HCT116 (cell line): ENCODE measurements at regions not wholly inside any gene's neighbourhood (a gene's known extent, or its start where the extent isn't known, plus 50 kb on each side); places are given as distances from the start of the nearest gene placed in this dataset.

ENCODE experiments used
- ATAC-seq: fragments of 200-7000 bp; cut with Tn5 transposase; 2 replicates; pipeline ENCODE4 v1.9.1; 2020; ENCODE audit warnings: mild to moderate bottlenecking, moderate library complexity
- BruUV-seq: library from RNA; stranded (reverse); fragments of 400-500 nt; replicated peaks from 2 replicates; lab custom pipeline; 2021; lab: Mats Ljungman, UMichigan
- CTCF ChIA-PET: fragments of 300-600 bp; sonication (Branson Sonifier 250); formaldehyde crosslinking; loops from one replicate; lab custom pipeline; 2021; ENCODE audit warnings: antibody characterized with exemption; lab: Charles Lee
- POLR2A ChIA-PET: fragments of 300-600, 350-600 bp; sonication (Branson Sonifier 250); formaldehyde crosslinking; loops from one replicate; lab custom pipeline; 2021; ENCODE audit warnings: antibody characterized with exemption; lab: Charles Lee
- RAD21 ChIA-PET, 2 experiments: fragments of 300-600 bp; sonication (Branson Sonifier 250); formaldehyde crosslinking; loops; one replicate each; lab custom pipeline; 2023; ENCODE audit warnings: low total read pairs in 2 of 2; ENCODE audit not compliant: uncharacterized antibody in 2 of 2, unreplicated experiment in 2 of 2, low non-redundant PET in 1 of 2; lab: Charles Lee
- DNase-seq: peaks from one replicate; pipeline ENCODE4 v3.0.0-alpha.2; 2010; ENCODE audit warnings: low read depth, low spot score
- H2AFZ ChIP-seq: fragments of 200-600 bp; shearing (Covaris generic), sonication (generic); 2 replicates; pipeline ENCODE4 v1.6.1; 2017; ENCODE audit warnings: low read depth, mixed run types, mixed read lengths, antibody characterized with exemption, low read length; ENCODE audit not compliant: poor library complexity, severe bottlenecking
- H3K27ac ChIP-seq: 2 replicates; pipeline ENCODE4 v1.5.1; 2012; ENCODE audit warnings: low read depth, low read length
- H3K27me3 ChIP-seq: fragments of 200-600 bp; sonication (generic); 2 replicates; pipeline ENCODE4 v1.6.1; 2016; ENCODE audit warnings: mixed run types, low read length, mixed read lengths; ENCODE audit not compliant: insufficient read depth
- H3K36me3 ChIP-seq, 2 experiments: fragments of 200-500 bp in 1 of 2; fragments of 200-600 bp in 1 of 2; sonication (Bioruptor generic) in 1 of 2; sonication (generic) in 1 of 2; 2 replicates each; pipeline versions ENCODE4 v1.5.1 to v1.6.1; 2014 to 2016; ENCODE audit warnings: low read length in 2 of 2, inconsistent platforms in 1 of 2, mixed read lengths in 1 of 2, mixed run types in 1 of 2; ENCODE audit not compliant: insufficient read depth in 2 of 2, control insufficient read depth in 1 of 2
- H3K4me1 ChIP-seq, 2 experiments: fragments of 200-600 bp in 1 of 2; sonication (generic) in 1 of 2; 2 replicates each; pipeline versions ENCODE4 v1.5.1 to v1.6.1; 2012 to 2017; ENCODE audit warnings: low read length in 2 of 2, inconsistent platforms in 1 of 2, mild to moderate bottlenecking in 1 of 2, mixed read lengths in 1 of 2, mixed run types in 1 of 2, moderate library complexity in 1 of 2; ENCODE audit not compliant: insufficient read depth in 2 of 2, control insufficient read depth in 1 of 2
- H3K4me2 ChIP-seq: fragments of 200-600 bp; sonication (generic); 2 replicates; pipeline ENCODE4 v1.6.1; 2017; ENCODE audit warnings: mixed run types, low read length, mixed read lengths
- H3K4me3 ChIP-seq, 2 experiments: fragments of 200-600 bp in 1 of 2; sonication (generic) in 1 of 2; replicated peaks in 1 of 2; 2 replicates each; pipeline ENCODE4 v1.5.1; 2011 to 2016; ENCODE audit warnings: low read length in 2 of 2, control low read depth in 1 of 2, low read depth in 1 of 2, mild to moderate bottlenecking in 1 of 2, mixed read lengths in 1 of 2, mixed run types in 1 of 2
- H3K79me2 ChIP-seq: fragments of 200-600 bp; sonication (generic); 2 replicates; pipeline ENCODE4 v1.6.1; 2017; ENCODE audit warnings: mild to moderate bottlenecking, mixed run types, low read length, moderate library complexity, mixed read lengths; ENCODE audit not compliant: insufficient read depth
- H3K9ac ChIP-seq: fragments of 200-600 bp; sonication (generic); 2 replicates; pipeline ENCODE4 v1.6.1; 2016; ENCODE audit warnings: low read length, mixed read lengths
- H3K9me2 ChIP-seq: fragments of 200-600 bp; sonication (generic), shearing (Covaris generic); 2 replicates; pipeline ENCODE4 v1.6.1; 2017; ENCODE audit warnings: mixed run types, mild to moderate bottlenecking, moderate library complexity; ENCODE audit not compliant: insufficient read depth
- H3K9me3 ChIP-seq, 2 experiments: fragments of 200-500 bp in 1 of 2; fragments of 200-600 bp in 1 of 2; sonication (Bioruptor generic) in 1 of 2; sonication (generic) in 1 of 2; 2 replicates each; pipeline ENCODE4 v1.6.1; 2014 to 2017; ENCODE audit warnings: low read length in 2 of 2, mixed read lengths in 2 of 2, inconsistent platforms in 1 of 2, low read depth in 1 of 2, mild to moderate bottlenecking in 1 of 2, mixed run types in 1 of 2, moderate library complexity in 1 of 2; ENCODE audit not compliant: control insufficient read depth in 1 of 2, insufficient read depth in 1 of 2
- H4K20me1 ChIP-seq: fragments of 200-600 bp; sonication (generic), shearing (Covaris generic); 2 replicates; pipeline ENCODE4 v1.6.1; 2017; ENCODE audit warnings: mixed run types, mild to moderate bottlenecking, moderate library complexity; ENCODE audit not compliant: insufficient read depth
- CBX3 ChIP-seq: IDR thresholded peaks from 2 replicates; pipeline ENCODE4 v1.6.1; 2012; ENCODE audit warnings: low read depth
- CTCF ChIP-seq, 3 experiments: fragments of 200-600 bp in 1 of 3; sonication (generic) in 1 of 3; IDR thresholded peaks in 2 of 3; conservative IDR thresholded peaks in 1 of 3; 2 replicates each; pipeline ENCODE4 v1.5.1; 2012 to 2017; ENCODE audit warnings: low read depth in 2 of 3, low read length in 2 of 3, antibody characterized with exemption in 1 of 3, borderline replicate concordance in 1 of 3, control low read depth in 1 of 3, mild to moderate bottlenecking in 1 of 3, mixed read lengths in 1 of 3, mixed run types in 1 of 3, moderate library complexity in 1 of 3; ENCODE audit not compliant: insufficient read depth in 1 of 3
- EGR1 ChIP-seq: IDR thresholded peaks from 2 replicates; pipeline ENCODE4 v1.6.1; 2012; ENCODE audit warnings: low read depth
- EZH2 ChIP-seq: fragments of 200-600 bp; sonication (generic); IDR thresholded peaks from 2 replicates; pipeline ENCODE4 v1.6.1; 2017; ENCODE audit warnings: antibody characterized with exemption, mixed run types
- FOSL1 ChIP-seq: IDR thresholded peaks from 2 replicates; pipeline ENCODE4 v1.6.1; 2012; ENCODE audit warnings: low read depth
- JUND ChIP-seq: IDR thresholded peaks from 2 replicates; pipeline ENCODE4 v1.6.1; 2012
- MAX ChIP-seq: IDR thresholded peaks from 2 replicates; pipeline ENCODE4 v1.6.1; 2012
- POLR2A ChIP-seq: IDR thresholded peaks from 2 replicates; pipeline ENCODE4 v1.7.0; 2011; ENCODE audit warnings: borderline replicate concordance; ENCODE audit not compliant: insufficient read depth, insufficient read length; ENCODE audit errors: extremely low read depth
- RAD21 ChIP-seq: IDR thresholded peaks from 2 replicates; pipeline ENCODE4 v1.6.1; 2012; ENCODE audit warnings: low read depth, mild to moderate bottlenecking
- SIN3A ChIP-seq: IDR thresholded peaks from 2 replicates; pipeline ENCODE4 v1.6.1; 2012; ENCODE audit warnings: low read depth
- SP1 ChIP-seq: IDR thresholded peaks from 2 replicates; pipeline ENCODE4 v1.6.1; 2012; ENCODE audit warnings: low read depth
- SRF ChIP-seq: IDR thresholded peaks from 2 replicates; pipeline ENCODE4 v1.6.1; 2012; ENCODE audit warnings: low read depth
- YY1 ChIP-seq: IDR thresholded peaks from 2 replicates; pipeline ENCODE4 v1.6.1; 2011; ENCODE audit warnings: low read length, low read depth, moderate library complexity, mild to moderate bottlenecking; ENCODE audit not compliant: insufficient replicate concordance; ENCODE audit errors: extremely low read depth
- ZBTB33 ChIP-seq: IDR thresholded peaks from 2 replicates; pipeline ENCODE4 v1.6.1; 2011; ENCODE audit warnings: mild to moderate bottlenecking, low read length, moderate library complexity; ENCODE audit not compliant: insufficient replicate concordance; ENCODE audit errors: extremely low read depth
- ZFX ChIP-seq: fragments of 450-650 bp; IDR thresholded peaks from 2 replicates; pipeline ENCODE4 v1.6.1; 2017
- intact Hi-C: fragments of 100-400 bp; cut with micrococcal nuclease; formaldehyde crosslinking; loops from 2 replicates; pipeline ENCODE4 v1.10.0; 2022

- TF ChIP-seq ZFX (no peak), SP1 (no peak), YY1 (no peak), CTCF (IDR thresholded peaks at IDR 0.05 in 2 of 3, conservative IDR thresholded peaks at IDR 0.05 in 1 of 3; ENCODE audit: borderline replicate concordance in 1 of 3, insufficient read depth in 1 of 3, low read depth in 2 of 3, low read length in 2 of 3) (no peak)
Measured at GRCh38 chr2:189249901-189250300, 70.3 kb upstream of the COL5A2 start (continued).

- Histone ChIP-seq H3K9ac (no peak overlapping the region), H3K4me3 (no peak overlapping the region), H3K36me3 (no peaks in the 10 kb centered on the region), H3K27me3 (no peaks in the 10 kb centered on the region), H4K20me1 (no peaks in the 10 kb centered on the region), H3K4me2 (no peak overlapping the region), H2AFZ (no peak overlapping the region), H3K4me1 (no peaks in the 10 kb centered on the region), H3K79me2 (no peaks in the 10 kb centered on the region), H3K9me3 (no peaks in the 10 kb centered on the region), H3K9me2 (no peaks in the 10 kb centered on the region), H3K27ac (no peak overlapping the region)
- ATAC-seq (no peak), DNase-seq (no peak)
- intact Hi-C loops = no loop called here
- TF ChIP-seq SRF = no peak
- TF ChIP-seq EGR1 = no peak
- no peak for TF ChIP-seq POLR2A
- no peak for TF ChIP-seq SP1
- TF ChIP-seq ZBTB33 = no peak
- TF ChIP-seq SIN3A = no peak
- no peak for TF ChIP-seq MAX
- no peak for TF ChIP-seq RAD21
- TF ChIP-seq EZH2 = no peak
- no peak for TF ChIP-seq YY1
- TF ChIP-seq CBX3 = no peak
- no peak for TF ChIP-seq JUND
- TF ChIP-seq FOSL1 = no peak
- BruUV-seq = no TSS peak
- ChIA-PET RAD21 (no interaction called here), POLR2A (no interaction called here), CTCF (no interaction called here)
Measured at GRCh38 chr2:189252991-189253675, 73.6 kb upstream of the COL5A2 start.
